ENCODE measurements at regions not wholly inside any gene's neighbourhood (a gene's known extent, or its start where the extent isn't known, plus 50 kb on each side); places are given as distances from the start of the nearest gene placed in this dataset.
"Not testable (repeated sequence)": the region's sequence is repeated elsewhere in the genome, so short reads cannot be mapped to it uniquely, and the experiment has no call there.

DNA sequence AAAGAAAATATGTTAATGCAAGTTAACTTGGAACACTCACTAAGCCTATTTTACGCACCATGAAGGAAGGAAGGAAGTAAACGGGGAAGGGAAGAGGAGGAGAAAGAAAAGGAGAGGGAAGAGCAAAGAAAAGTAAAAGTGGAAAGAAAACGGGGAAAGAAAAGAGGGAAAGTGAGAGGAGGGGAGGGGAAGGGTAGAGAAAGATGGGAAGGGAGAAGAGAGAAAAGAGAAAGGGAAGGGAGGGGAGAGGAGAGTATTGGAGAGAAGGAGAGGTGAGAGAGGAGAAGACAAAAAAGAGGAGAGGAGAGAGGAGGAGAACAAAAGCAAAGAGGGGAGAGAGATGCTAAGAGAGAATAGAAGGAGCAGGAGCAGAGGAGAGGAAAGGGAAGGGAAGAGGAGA lies 224.1 kb downstream of the SLITRK2 start:
- H3K9me3 Mint-ChIP-seq, result peaks cover 47% of the 10 kb centered on the region
- no peak for DNase-seq (ENCODE audit: low spot score in 2 of 2, unreplicated experiment in 2 of 2)

DNA sequence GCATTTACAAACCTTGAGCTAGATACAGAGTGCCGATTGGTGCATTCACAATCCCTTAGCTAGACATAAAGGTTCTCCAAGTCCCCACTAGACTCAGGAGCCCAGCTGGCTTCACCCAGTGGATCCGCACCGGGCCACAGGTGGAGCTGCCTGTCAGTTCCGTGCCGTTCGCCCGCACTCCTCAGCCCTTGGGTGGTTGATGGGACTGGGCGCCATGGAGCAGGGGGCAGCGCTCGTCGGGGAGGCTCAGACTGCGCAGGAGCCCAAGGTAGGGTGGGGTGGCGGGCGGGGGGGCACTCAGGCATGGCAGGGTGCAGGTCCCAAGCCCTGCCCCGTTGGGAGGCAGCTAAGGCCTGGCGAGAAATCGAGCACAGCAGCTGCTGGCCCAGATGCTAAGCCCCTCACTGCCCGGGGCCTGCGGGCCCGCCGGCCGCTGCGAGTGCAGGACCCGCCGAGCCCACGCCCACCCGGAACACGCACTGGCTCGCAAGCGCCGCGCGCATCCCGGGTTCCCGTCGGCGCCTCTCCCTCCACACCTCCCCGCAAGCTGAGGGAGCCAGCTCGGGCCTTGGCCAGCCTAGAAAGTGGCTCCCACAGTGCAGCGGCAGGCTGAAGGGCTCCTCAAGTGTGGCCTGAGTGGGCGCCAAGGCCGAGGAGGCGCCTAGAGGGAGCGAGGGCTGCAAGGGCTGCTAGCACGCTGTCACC lies 228.5 kb downstream of the SLITRK2 start:
- peaks cover 34% of the 10 kb centered on the region for H3K9me3 Mint-ChIP-seq
- not testable (repeated sequence) for DNase-seq (ENCODE audit: low spot score in 2 of 2, unreplicated experiment in 2 of 2); H3K27ac Mint-ChIP-seq; H3K36me3 Mint-ChIP-seq; H3K27me3 Mint-ChIP-seq (ENCODE audit: low read depth); H3K4me3 Mint-ChIP-seq; H3K4me1 Mint-ChIP-seq

More for the DNA sequence above, 224.1 kb downstream of the SLITRK2 start:
- TF ChIP-seq, protein P1, sequence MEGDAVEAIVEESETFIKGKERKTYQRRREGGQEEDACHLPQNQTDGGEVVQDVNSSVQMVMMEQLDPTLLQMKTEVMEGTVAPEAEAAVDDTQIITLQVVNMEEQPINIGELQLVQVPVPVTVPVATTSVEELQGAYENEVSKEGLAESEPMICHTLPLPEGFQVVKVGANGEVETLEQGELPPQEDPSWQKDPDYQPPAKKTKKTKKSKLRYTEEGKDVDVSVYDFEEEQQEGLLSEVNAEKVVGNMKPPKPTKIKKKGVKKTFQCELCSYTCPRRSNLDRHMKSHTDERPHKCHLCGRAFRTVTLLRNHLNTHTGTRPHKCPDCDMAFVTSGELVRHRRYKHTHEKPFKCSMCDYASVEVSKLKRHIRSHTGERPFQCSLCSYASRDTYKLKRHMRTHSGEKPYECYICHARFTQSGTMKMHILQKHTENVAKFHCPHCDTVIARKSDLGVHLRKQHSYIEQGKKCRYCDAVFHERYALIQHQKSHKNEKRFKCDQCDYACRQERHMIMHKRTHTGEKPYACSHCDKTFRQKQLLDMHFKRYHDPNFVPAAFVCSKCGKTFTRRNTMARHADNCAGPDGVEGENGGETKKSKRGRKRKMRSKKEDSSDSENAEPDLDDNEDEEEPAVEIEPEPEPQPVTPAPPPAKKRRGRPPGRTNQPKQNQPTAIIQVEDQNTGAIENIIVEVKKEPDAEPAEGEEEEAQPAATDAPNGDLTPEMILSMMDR (IDR thresholded peaks at IDR 0.05; ENCODE audit: unreplicated experiment), result no peak
- Mint-ChIP-seq H3K27ac (no peak overlapping the region), H3K27me3 (ENCODE audit: low read depth) (no peaks in the 10 kb centered on the region), H3K36me3 (no peaks in the 10 kb centered on the region), H3K4me3 (no peak overlapping the region), H3K4me1 (no peaks in the 10 kb centered on the region)

DNA sequence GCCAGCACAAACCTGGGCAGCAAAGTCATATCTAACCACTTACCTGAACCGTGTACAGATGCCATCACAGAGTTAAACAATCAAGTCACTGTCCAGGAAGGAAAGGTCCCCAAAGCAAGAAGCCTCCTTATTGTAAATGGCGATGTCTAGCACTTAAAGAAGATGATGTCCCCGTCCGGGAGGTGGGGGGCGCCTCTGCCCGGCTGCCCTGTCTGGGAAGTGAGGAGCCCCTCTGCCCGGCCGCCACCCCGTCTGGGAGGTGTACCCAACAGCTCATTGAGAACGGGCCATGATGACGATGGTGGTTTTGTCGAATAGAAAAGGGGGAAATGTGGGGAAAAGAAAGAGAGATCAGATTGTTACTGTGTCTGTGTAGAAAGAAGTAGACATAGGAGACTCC lies 231.9 kb downstream of the SLITRK2 start:
- H3K27ac Mint-ChIP-seq; H3K27me3 Mint-ChIP-seq (ENCODE audit: low read depth); H3K4me3 Mint-ChIP-seq; DNase-seq (ENCODE audit: low spot score in 2 of 2, unreplicated experiment in 2 of 2); H3K4me1 Mint-ChIP-seq; H3K36me3 Mint-ChIP-seq: not testable (repeated sequence)
- H3K9me3 Mint-ChIP-seq, result peaks cover 22% of the 10 kb centered on the region

DNA sequence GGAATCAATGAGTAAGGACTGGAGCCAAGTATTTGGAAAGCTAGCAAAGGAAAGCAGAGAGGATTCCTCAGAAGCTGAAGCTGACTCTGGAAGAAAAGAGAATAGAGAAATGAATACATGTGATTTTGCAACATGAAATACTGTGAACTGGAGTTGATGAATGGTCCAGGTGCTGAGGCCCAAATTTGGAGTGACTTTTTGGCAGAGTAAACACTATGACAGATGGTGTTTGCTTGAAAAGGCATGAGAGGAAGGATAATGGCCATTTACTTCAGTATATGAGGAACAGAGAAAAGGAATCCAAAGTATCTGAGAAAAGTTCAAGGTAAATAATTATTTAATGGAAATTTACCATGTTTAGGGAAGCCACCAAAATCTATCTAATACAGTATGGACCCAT lies 236.7 kb downstream of the SLITRK2 start:
- TF ChIP-seq, protein P1 (IDR thresholded peaks at IDR 0.05; ENCODE audit: unreplicated experiment), result no peak
- DNase-seq (ENCODE audit: low spot score in 2 of 2, unreplicated experiment in 2 of 2), result no peak
- H3K27ac Mint-ChIP-seq, result no peak overlapping the region

DNA sequence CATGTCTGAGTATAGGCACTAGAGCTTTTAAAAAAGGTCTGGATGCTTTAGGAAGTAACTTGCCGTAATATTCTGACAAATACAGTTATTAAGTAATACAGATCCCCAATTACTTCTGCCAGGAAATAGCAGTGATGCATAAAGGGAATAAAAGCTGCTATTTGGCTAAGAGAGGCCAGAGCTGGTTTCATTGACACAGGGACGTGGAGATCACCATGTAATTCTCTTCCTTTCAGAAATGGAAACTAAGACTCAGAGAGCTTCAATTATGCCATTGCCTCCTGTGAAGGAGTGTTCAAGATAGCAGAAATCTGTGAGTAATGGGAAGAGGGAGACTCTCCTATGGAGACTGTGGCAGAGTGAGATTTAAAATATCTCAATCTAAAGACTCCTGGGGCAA lies 238.1 kb downstream of the SLITRK2 start:
- Mint-ChIP-seq H3K9me3 (peaks cover 22% of the 10 kb centered on the region), H3K36me3 (no peaks in the 10 kb centered on the region), H3K27me3 (ENCODE audit: low read depth) (peaks cover 1% of the 10 kb centered on the region), H3K4me3 (no peak overlapping the region), H3K4me1 (no peaks in the 10 kb centered on the region), H3K27ac (no peak overlapping the region)
- no peak for DNase-seq (ENCODE audit: low spot score in 2 of 2, unreplicated experiment in 2 of 2)
- TF ChIP-seq, protein P1 (IDR thresholded peaks at IDR 0.05; ENCODE audit: unreplicated experiment), result no peak

More for the DNA sequence above, 236.7 kb downstream of the SLITRK2 start:
- no peaks in the 10 kb centered on the region for H3K36me3 Mint-ChIP-seq
- peaks cover 20% of the 10 kb centered on the region for H3K9me3 Mint-ChIP-seq
- no peaks in the 10 kb centered on the region for H3K4me1 Mint-ChIP-seq
- no peak overlapping the region for H3K4me3 Mint-ChIP-seq
- H3K27me3 Mint-ChIP-seq (ENCODE audit: low read depth), result peaks cover 1% of the 10 kb centered on the region

DNA sequence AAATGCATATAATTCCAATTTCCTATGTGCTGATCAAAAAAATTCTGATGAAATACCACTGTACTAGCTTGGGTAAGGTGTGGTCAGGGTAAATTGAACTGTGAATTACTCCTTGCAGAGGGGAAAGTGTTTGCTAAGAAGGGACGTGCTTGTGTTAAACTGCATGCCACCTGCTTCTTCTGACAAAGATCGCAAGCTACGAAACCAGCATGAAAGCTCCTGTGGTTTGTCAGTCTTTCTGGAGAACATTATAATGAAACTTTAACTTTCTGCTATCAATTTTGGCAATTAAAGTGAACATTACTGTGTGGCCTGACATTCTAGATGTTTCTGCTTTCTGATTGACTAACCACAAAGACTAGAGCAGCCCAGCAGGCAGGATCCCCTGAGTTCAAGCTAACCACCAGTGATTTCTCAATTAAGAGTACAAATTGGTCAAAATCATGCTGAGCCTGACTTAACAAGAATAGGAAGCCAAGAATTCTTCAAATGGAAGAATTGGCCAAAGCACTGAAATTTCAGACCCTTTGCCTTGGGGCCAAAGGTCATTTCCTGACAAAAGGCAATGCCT lies 239.0 kb downstream of the SLITRK2 start:
- TF ChIP-seq, protein P1 (IDR thresholded peaks at IDR 0.05; ENCODE audit: unreplicated experiment), result no peak
- DNase-seq (ENCODE audit: low spot score in 2 of 2, unreplicated experiment in 2 of 2), result no peak
- Mint-ChIP-seq H3K9me3 (peaks cover 21% of the 10 kb centered on the region), H3K36me3 (no peaks in the 10 kb centered on the region), H3K27ac (no peak overlapping the region), H3K4me3 (no peak overlapping the region), H3K27me3 (ENCODE audit: low read depth) (peaks cover 1% of the 10 kb centered on the region), H3K4me1 (no peaks in the 10 kb centered on the region)
